ENCODE measurements at regions not wholly inside any gene's neighbourhood (a gene's known extent, or its start where the extent isn't known, plus 50 kb on each side); places are given as distances from the start of the nearest gene placed in this dataset.

GRCh38 chrX:40485102-40485826, 95.5 kb upstream of the ATP6AP2 start:
- DNase-seq (ENCODE audit: low spot score) = no peak

GRCh38 chrX:40484408-40485091, 96.2 kb upstream of the ATP6AP2 start:
- no peak for DNase-seq (ENCODE audit: low spot score)

- no peak for DNase-seq (ENCODE audit: low spot score)
Observed at GRCh38 chrX:40483502-40483901, 97.3 kb upstream of the ATP6AP2 start.

- no peak for DNase-seq (ENCODE audit: low spot score)
Observed at GRCh38 chrX:40479777-40480318, 100.9 kb upstream of the ATP6AP2 start.

- no peak for DNase-seq (ENCODE audit: low spot score)
Observed at GRCh38 chrX:40478474-40479065, 102.2 kb upstream of the ATP6AP2 start.

GRCh38 chrX:40476958-40477357, 103.8 kb upstream of the ATP6AP2 start:
- no peak for DNase-seq (ENCODE audit: low spot score)

GRCh38 chrX:40474645-40475044, 106.1 kb upstream of the ATP6AP2 start:
- no peak for DNase-seq (ENCODE audit: low spot score)

- no peak for DNase-seq (ENCODE audit: low spot score)
Observed at GRCh38 chrX:40474205-40474626, 106.6 kb upstream of the ATP6AP2 start.

GRCh38 chrX:40473460-40474204, 107.1 kb upstream of the ATP6AP2 start:
- no peak for DNase-seq (ENCODE audit: low spot score)

- DNase-seq (ENCODE audit: low spot score) = peak; percentile 46
Observed at GRCh38 chrX:40471965-40472648, 108.7 kb upstream of the ATP6AP2 start.

GRCh38 chrX:40470830-40471429, 109.8 kb upstream of the ATP6AP2 start:
- no peak for DNase-seq (ENCODE audit: low spot score)

- no peak for DNase-seq (ENCODE audit: low spot score)
Observed at GRCh38 chrX:40469316-40469715, 111.5 kb upstream of the ATP6AP2 start.

GRCh38 chrX:40468033-40468846, 112.5 kb upstream of the ATP6AP2 start:
- peak; percentile 93 for DNase-seq (ENCODE audit: low spot score)

GRCh38 chrX:40467454-40467853, 113.3 kb upstream of the ATP6AP2 start:
- DNase-seq (ENCODE audit: low spot score) = no peak

- no peak for DNase-seq (ENCODE audit: low spot score)
Observed at GRCh38 chrX:40465735-40466551, 114.8 kb upstream of the ATP6AP2 start.

GRCh38 chrX:40462795-40463194, 118.0 kb upstream of the ATP6AP2 start:
- no peak for DNase-seq (ENCODE audit: low spot score)

- no peak for DNase-seq (ENCODE audit: low spot score)
Observed at GRCh38 chrX:40460926-40461325, 119.8 kb upstream of the ATP6AP2 start.

GRCh38 chrX:40459571-40460158, 121.1 kb upstream of the ATP6AP2 start:
- peak; percentile 88 for DNase-seq (ENCODE audit: low spot score)

GRCh38 chrX:40457406-40457805, 123.4 kb upstream of the ATP6AP2 start:
- DNase-seq (ENCODE audit: low spot score) = no peak

All from pons (tissue), 1 donor.